ENCODE measurements at regions not wholly inside any gene's neighbourhood (a gene's known extent, or its start where the extent isn't known, plus 50 kb on each side); places are given as distances from the start of the nearest gene placed in this dataset.

DNA sequence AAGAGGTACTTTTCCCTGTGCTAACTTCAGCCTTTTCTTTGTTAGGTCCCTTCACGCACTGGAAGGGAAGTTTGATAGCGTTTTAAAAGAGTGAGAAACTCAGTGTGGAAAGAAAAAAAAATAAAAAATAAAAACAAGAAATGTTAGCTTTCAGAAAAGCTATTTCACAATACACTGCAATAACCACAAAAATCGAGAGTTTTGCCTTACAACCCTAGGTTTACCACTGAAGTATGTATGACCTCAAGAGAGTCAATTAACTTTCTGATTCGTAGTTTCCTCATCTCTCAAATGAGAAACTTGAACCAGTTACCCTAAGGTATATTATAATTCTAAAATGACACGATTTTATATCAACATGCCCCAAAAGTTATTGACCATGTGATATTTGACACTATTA lies 93.9 kb upstream of the JADE1 start:
- FAIRE-seq (no peak), DNase-seq (ENCODE audit: low read depth, low spot score) (no peak)
- H3K9me1 ChIP-seq (ENCODE audit: control insufficient read depth, extremely low read depth, insufficient read depth, low read length): no peaks in the 10 kb centered on the region
- H3K27me3 ChIP-seq (ENCODE audit: control insufficient read depth, extremely low read depth, insufficient read depth, low read length): no peaks in the 10 kb centered on the region
- no peak overlapping the region for H3K4me3 ChIP-seq (ENCODE audit: control insufficient read depth in 2 of 3, extremely low read depth in 1 of 3, insufficient read depth in 2 of 3, low read depth in 1 of 3, low read length in 3 of 3)
- no peaks in the 10 kb centered on the region for H3K79me2 ChIP-seq (ENCODE audit: control insufficient read depth, insufficient read depth, low read length)
- dilution Hi-C loops (cut with MboI; ENCODE audit: extremely low pct_ligation_motif_present, low sequenced_read_pairs): no loop called here
- no peaks in the 10 kb centered on the region for H3K4me1 ChIP-seq (ENCODE audit: control insufficient read depth, extremely low read depth, insufficient read depth, low read length)
- H2AFZ ChIP-seq (ENCODE audit: control insufficient read depth, low read length): no peak overlapping the region
- H3K9ac ChIP-seq (ENCODE audit: control insufficient read depth, extremely low read depth, insufficient read depth, low read length): no peak overlapping the region
- H3K4me2 ChIP-seq (ENCODE audit: control insufficient read depth, extremely low read depth, insufficient read depth, low read depth, low read length): no peak overlapping the region
- H4K20me1 ChIP-seq (ENCODE audit: control insufficient read depth, extremely low read depth, insufficient read depth, low read length): no peaks in the 10 kb centered on the region
- H3K27ac ChIP-seq (ENCODE audit: control insufficient read depth, insufficient read depth, low read length): no peak overlapping the region
- H3K9me3 ChIP-seq (ENCODE audit: control insufficient read depth, low read depth, low read length): no peaks in the 10 kb centered on the region
- H3K36me3 ChIP-seq (ENCODE audit: control insufficient read depth in 2 of 2, extremely low read depth in 1 of 2, insufficient read depth in 2 of 2, low read length in 2 of 2): no peaks in the 10 kb centered on the region
- TF ChIP-seq EZH2 (IDR thresholded peaks at IDR 0.05; ENCODE audit: low read length): no peak
- TF ChIP-seq, protein P1, sequence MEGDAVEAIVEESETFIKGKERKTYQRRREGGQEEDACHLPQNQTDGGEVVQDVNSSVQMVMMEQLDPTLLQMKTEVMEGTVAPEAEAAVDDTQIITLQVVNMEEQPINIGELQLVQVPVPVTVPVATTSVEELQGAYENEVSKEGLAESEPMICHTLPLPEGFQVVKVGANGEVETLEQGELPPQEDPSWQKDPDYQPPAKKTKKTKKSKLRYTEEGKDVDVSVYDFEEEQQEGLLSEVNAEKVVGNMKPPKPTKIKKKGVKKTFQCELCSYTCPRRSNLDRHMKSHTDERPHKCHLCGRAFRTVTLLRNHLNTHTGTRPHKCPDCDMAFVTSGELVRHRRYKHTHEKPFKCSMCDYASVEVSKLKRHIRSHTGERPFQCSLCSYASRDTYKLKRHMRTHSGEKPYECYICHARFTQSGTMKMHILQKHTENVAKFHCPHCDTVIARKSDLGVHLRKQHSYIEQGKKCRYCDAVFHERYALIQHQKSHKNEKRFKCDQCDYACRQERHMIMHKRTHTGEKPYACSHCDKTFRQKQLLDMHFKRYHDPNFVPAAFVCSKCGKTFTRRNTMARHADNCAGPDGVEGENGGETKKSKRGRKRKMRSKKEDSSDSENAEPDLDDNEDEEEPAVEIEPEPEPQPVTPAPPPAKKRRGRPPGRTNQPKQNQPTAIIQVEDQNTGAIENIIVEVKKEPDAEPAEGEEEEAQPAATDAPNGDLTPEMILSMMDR (optimal IDR thresholded peaks at IDR 0.05 in 1 of 3, IDR thresholded peaks at IDR 0.05 in 1 of 3, conservative IDR thresholded peaks at IDR 0.05 in 1 of 3; ENCODE audit: extremely low read depth in 1 of 3, insufficient read depth in 2 of 3, low read length in 3 of 3): no peak

DNA sequence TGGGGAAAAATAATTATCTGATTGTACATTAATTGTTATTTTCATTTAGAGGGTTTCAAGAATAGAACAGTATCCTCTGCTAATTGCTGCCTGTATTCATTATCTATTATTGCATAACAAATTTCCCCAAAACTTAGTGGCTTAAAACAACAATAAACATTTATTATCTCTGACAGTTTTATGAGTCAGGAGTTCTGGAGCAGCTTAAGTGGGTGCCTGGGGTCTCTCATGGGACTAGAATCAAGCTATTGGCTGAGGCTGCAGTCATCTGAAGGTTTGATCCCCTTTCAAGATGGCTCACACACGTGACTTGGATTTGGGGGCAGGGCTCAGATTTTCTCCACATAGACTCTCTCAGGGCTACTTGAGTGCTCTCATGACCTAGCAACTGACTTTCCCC lies 98.1 kb upstream of the JADE1 start:
- FAIRE-seq: no peak
- no peak for TF ChIP-seq EZH2 (IDR thresholded peaks at IDR 0.05; ENCODE audit: low read length)
- TF ChIP-seq, protein P1 (optimal IDR thresholded peaks at IDR 0.05 in 1 of 3, IDR thresholded peaks at IDR 0.05 in 1 of 3, conservative IDR thresholded peaks at IDR 0.05 in 1 of 3; ENCODE audit: extremely low read depth in 1 of 3, insufficient read depth in 2 of 3, low read length in 3 of 3): no peak

More for the DNA sequence above, 98.1 kb upstream of the JADE1 start:
- Histone ChIP-seq H3K4me2 (ENCODE audit: control insufficient read depth, extremely low read depth, insufficient read depth, low read depth, low read length) (no peak overlapping the region), H3K9me3 (ENCODE audit: control insufficient read depth, low read depth, low read length) (no peaks in the 10 kb centered on the region), H2AFZ (ENCODE audit: control insufficient read depth, low read length) (no peak overlapping the region), H4K20me1 (ENCODE audit: control insufficient read depth, extremely low read depth, insufficient read depth, low read length) (no peaks in the 10 kb centered on the region), H3K79me2 (ENCODE audit: control insufficient read depth, insufficient read depth, low read length) (no peaks in the 10 kb centered on the region), H3K4me3 (ENCODE audit: control insufficient read depth in 2 of 3, extremely low read depth in 1 of 3, insufficient read depth in 2 of 3, low read depth in 1 of 3, low read length in 3 of 3) (no peak overlapping the region), H3K9ac (ENCODE audit: control insufficient read depth, extremely low read depth, insufficient read depth, low read length) (no peak overlapping the region), H3K4me1 (ENCODE audit: control insufficient read depth, extremely low read depth, insufficient read depth, low read length) (no peaks in the 10 kb centered on the region), H3K9me1 (ENCODE audit: control insufficient read depth, extremely low read depth, insufficient read depth, low read length) (no peaks in the 10 kb centered on the region), H3K27ac (ENCODE audit: control insufficient read depth, insufficient read depth, low read length) (no peak overlapping the region), H3K27me3 (ENCODE audit: control insufficient read depth, extremely low read depth, insufficient read depth, low read length) (no peaks in the 10 kb centered on the region), H3K36me3 (ENCODE audit: control insufficient read depth in 2 of 2, extremely low read depth in 1 of 2, insufficient read depth in 2 of 2, low read length in 2 of 2) (no peaks in the 10 kb centered on the region)
- DNase-seq (ENCODE audit: low read depth, low spot score): no peak
- dilution Hi-C loops (cut with MboI; ENCODE audit: extremely low pct_ligation_motif_present, low sequenced_read_pairs): no loop called here

All from keratinocyte (primary cell).